Activated CD4-positive, alpha-beta memory T cell treated with anti-CD3 and anti-CD28 coated beads for 36 hours (primary cell): ENCODE measurements at regions not wholly inside any gene's neighbourhood (a gene's known extent, or its start where the extent isn't known, plus 50 kb on each side); places are given as distances from the start of the nearest gene placed in this dataset.

Experiments
- CTCF ChIA-PET: fragments of 350-600 bp; sonication (Branson Sonifier 250); formaldehyde crosslinking; loops from one replicate; lab custom pipeline; 2021; ENCODE audit warnings: antibody characterized with exemption, inconsistent platforms; lab: Charles Lee
- POLR2A ChIA-PET: fragments of 350-600 bp; sonication (Branson Sonifier 250); formaldehyde crosslinking; loops from one replicate; lab custom pipeline; 2021; ENCODE audit warnings: antibody characterized with exemption; lab: Charles Lee
- DNase-seq: peaks from one replicate; pipeline ENCODE4 v3.0.0-alpha.2; 2020
- H3K27ac Mint-ChIP-seq: one replicate; pipeline ENCODE4 v1.8.0; 2021; ENCODE audit warnings: mixed read lengths
- H3K27me3 Mint-ChIP-seq: one replicate; pipeline ENCODE4 v1.8.0; 2021; ENCODE audit warnings: mixed read lengths
- H3K36me3 Mint-ChIP-seq: one replicate; pipeline ENCODE4 v1.8.0; 2021; ENCODE audit warnings: mixed read lengths
- H3K4me1 Mint-ChIP-seq: one replicate; pipeline ENCODE4 v1.8.0; 2021; ENCODE audit warnings: low read depth, mixed read lengths
- H3K4me3 Mint-ChIP-seq: one replicate; pipeline ENCODE4 v1.8.0; 2021; ENCODE audit warnings: mild to moderate bottlenecking, mixed read lengths
- H3K9me3 Mint-ChIP-seq: one replicate; pipeline ENCODE4 v1.8.0; 2021; ENCODE audit warnings: mixed read lengths
- intact Hi-C: fragments of 100-400 bp; cut with micrococcal nuclease; formaldehyde crosslinking; loops from one replicate; pipeline ENCODE4 v1.15.1; 2023

- intact Hi-C loops: no loop called here
- ChIA-PET POLR2A (no interaction called here), CTCF (no interaction called here)
- peaks cover 13% of the 10 kb centered on the region for H3K9me3 Mint-ChIP-seq
- H3K27ac Mint-ChIP-seq: no peak overlapping the region
- no peaks in the 10 kb centered on the region for H3K4me1 Mint-ChIP-seq
- H3K4me3 Mint-ChIP-seq: no peak overlapping the region
- no peak for DNase-seq
- H3K27me3 Mint-ChIP-seq: peaks cover 5% of the 10 kb centered on the region
- no peaks in the 10 kb centered on the region for H3K36me3 Mint-ChIP-seq
These were observed 145.8 kb downstream of the TENT4A start for GRCh38 chr5:6859023-6859422.

- peaks cover 13% of the 10 kb centered on the region for H3K9me3 Mint-ChIP-seq
- ChIA-PET CTCF (no interaction called here), POLR2A (no interaction called here)
- no peaks in the 10 kb centered on the region for H3K36me3 Mint-ChIP-seq
- H3K4me1 Mint-ChIP-seq: no peaks in the 10 kb centered on the region
- peaks cover 5% of the 10 kb centered on the region for H3K27me3 Mint-ChIP-seq
- no peak for DNase-seq
- no peak overlapping the region for H3K27ac Mint-ChIP-seq
- H3K4me3 Mint-ChIP-seq: no peak overlapping the region
- intact Hi-C loops: no loop called here
These were observed 146.9 kb downstream of the TENT4A start for GRCh38 chr5:6859951-6860638.

- ChIA-PET POLR2A (no interaction called here), CTCF (no interaction called here)
- Mint-ChIP-seq H3K4me1 (no peaks in the 10 kb centered on the region), H3K4me3 (no peak overlapping the region), H3K27me3 (peaks cover 5% of the 10 kb centered on the region), H3K9me3 (peaks cover 13% of the 10 kb centered on the region), H3K36me3 (no peaks in the 10 kb centered on the region), H3K27ac (no peak overlapping the region)
- DNase-seq: no peak
- intact Hi-C loops: no loop called here
These were observed 147.8 kb downstream of the TENT4A start for GRCh38 chr5:6861036-6861435.

- Mint-ChIP-seq H3K4me1 (no peaks in the 10 kb centered on the region), H3K4me3 (no peak overlapping the region), H3K27me3 (peaks cover 3% of the 10 kb centered on the region), H3K36me3 (no peaks in the 10 kb centered on the region), H3K27ac (no peak overlapping the region), H3K9me3 (peaks cover 13% of the 10 kb centered on the region)
- intact Hi-C loops: no loop called here
- POLR2A ChIA-PET: no interaction called here
- CTCF ChIA-PET: no interaction called here
- no peak for DNase-seq
These were observed 148.4 kb downstream of the TENT4A start for GRCh38 chr5:6861667-6862066.

- intact Hi-C loops: no loop called here
- POLR2A ChIA-PET: no interaction called here
- H3K9me3 Mint-ChIP-seq: peaks cover 13% of the 10 kb centered on the region
- DNase-seq: no peak
- no peak overlapping the region for H3K27ac Mint-ChIP-seq
- H3K27me3 Mint-ChIP-seq: peaks cover 3% of the 10 kb centered on the region
- no peaks in the 10 kb centered on the region for H3K36me3 Mint-ChIP-seq
- CTCF ChIA-PET: no interaction called here
- H3K4me1 Mint-ChIP-seq: no peaks in the 10 kb centered on the region
- H3K4me3 Mint-ChIP-seq: no peak overlapping the region
These were observed 149.1 kb downstream of the TENT4A start for GRCh38 chr5:6862306-6862705.

- no peak overlapping the region for H3K4me3 Mint-ChIP-seq
- no peaks in the 10 kb centered on the region for H3K4me1 Mint-ChIP-seq
- H3K36me3 Mint-ChIP-seq: no peaks in the 10 kb centered on the region
- no peaks in the 10 kb centered on the region for H3K27me3 Mint-ChIP-seq
- intact Hi-C loops: no loop called here
- ChIA-PET CTCF (no interaction called here), POLR2A (no interaction called here)
- no peak for DNase-seq
- peaks cover 4% of the 10 kb centered on the region for H3K9me3 Mint-ChIP-seq
- no peak overlapping the region for H3K27ac Mint-ChIP-seq
These were observed 154.5 kb downstream of the TENT4A start for GRCh38 chr5:6867712-6868111.

GRCh38 chr5:6868171-6868570 is 154.9 kb downstream of the TENT4A start:
- intact Hi-C loops: no loop called here
- ChIA-PET CTCF (no interaction called here), POLR2A (no interaction called here)
- Mint-ChIP-seq H3K4me3 (no peak overlapping the region), H3K27me3 (no peaks in the 10 kb centered on the region), H3K27ac (no peak overlapping the region), H3K4me1 (no peaks in the 10 kb centered on the region), H3K36me3 (no peaks in the 10 kb centered on the region), H3K9me3 (peaks cover 1% of the 10 kb centered on the region)
- DNase-seq: no peak

- CTCF ChIA-PET: no interaction called here
- Mint-ChIP-seq H3K27me3 (no peaks in the 10 kb centered on the region), H3K4me1 (no peaks in the 10 kb centered on the region), H3K27ac (no peak overlapping the region), H3K4me3 (no peak overlapping the region), H3K9me3 (no peaks in the 10 kb centered on the region), H3K36me3 (no peaks in the 10 kb centered on the region)
- POLR2A ChIA-PET: no interaction called here
- no peak for DNase-seq
- intact Hi-C loops: no loop called here
These were observed 155.5 kb downstream of the TENT4A start for GRCh38 chr5:6868575-6869215.

- H3K27me3 Mint-ChIP-seq: no peaks in the 10 kb centered on the region
- no peaks in the 10 kb centered on the region for H3K4me1 Mint-ChIP-seq
- no peak for DNase-seq
- H3K36me3 Mint-ChIP-seq: no peaks in the 10 kb centered on the region
- H3K9me3 Mint-ChIP-seq: no peaks in the 10 kb centered on the region
- intact Hi-C loops: no loop called here
- H3K4me3 Mint-ChIP-seq: no peak overlapping the region
- CTCF ChIA-PET: no interaction called here
- H3K27ac Mint-ChIP-seq: no peak overlapping the region
- POLR2A ChIA-PET: no interaction called here
These were observed 156.4 kb downstream of the TENT4A start for GRCh38 chr5:6869677-6870076.

- Mint-ChIP-seq H3K4me3 (no peak overlapping the region), H3K9me3 (no peaks in the 10 kb centered on the region), H3K36me3 (no peaks in the 10 kb centered on the region), H3K27ac (no peak overlapping the region), H3K27me3 (peaks cover 1% of the 10 kb centered on the region), H3K4me1 (no peaks in the 10 kb centered on the region)
- ChIA-PET CTCF (no interaction called here), POLR2A (no interaction called here)
- intact Hi-C loops: no loop called here
- DNase-seq: no peak
These were observed 159.4 kb downstream of the TENT4A start for GRCh38 chr5:6872441-6873160.

- intact Hi-C loops: no loop called here
- Mint-ChIP-seq H3K36me3 (no peaks in the 10 kb centered on the region), H3K27ac (no peak overlapping the region), H3K4me1 (no peaks in the 10 kb centered on the region), H3K9me3 (no peaks in the 10 kb centered on the region), H3K4me3 (no peak overlapping the region), H3K27me3 (peaks cover 5% of the 10 kb centered on the region)
- no peak for DNase-seq
- POLR2A ChIA-PET: interaction anchor here (0.6 kb wide), 1 partner anchor 881 kb away, joined by 3 read pairs; no protein-coding TSS in a partner anchor
- CTCF ChIA-PET: no interaction called here
These were observed 160.1 kb downstream of the TENT4A start for GRCh38 chr5:6873359-6873758.

- ChIA-PET CTCF (interaction anchor here (0.6 kb wide), 1 partner anchor 222 kb away, joined by 3 read pairs; no protein-coding TSS in a partner anchor), POLR2A (no interaction called here)
These were observed 162.1 kb downstream of the TENT4A start for GRCh38 chr5:6875376-6875775.

More at GRCh38 chr5:6875376-6875775, 162.1 kb downstream of the TENT4A start:
- Mint-ChIP-seq H3K9me3 (no peaks in the 10 kb centered on the region), H3K4me1 (no peaks in the 10 kb centered on the region), H3K36me3 (no peaks in the 10 kb centered on the region), H3K4me3 (no peak overlapping the region), H3K27ac (no peak overlapping the region), H3K27me3 (peaks cover 5% of the 10 kb centered on the region)
- intact Hi-C loops: no loop called here
- DNase-seq: no peak
